NCI-H187 (cell line): ENCODE measurements at regions not wholly inside any gene's neighbourhood (a gene's known extent, or its start where the extent isn't known, plus 50 kb on each side); places are given as distances from the start of the nearest gene placed in this dataset.

Experiments
- DNase-seq, 2 experiments: peaks; one replicate each; lab custom pipeline; 2025; lab: John Stamatoyannopoulos, UW

GRCh38 chr15:98561169-98561941 lies 87.0 kb upstream of the IGF1R start:
- DNase-seq: no peak

DNA sequence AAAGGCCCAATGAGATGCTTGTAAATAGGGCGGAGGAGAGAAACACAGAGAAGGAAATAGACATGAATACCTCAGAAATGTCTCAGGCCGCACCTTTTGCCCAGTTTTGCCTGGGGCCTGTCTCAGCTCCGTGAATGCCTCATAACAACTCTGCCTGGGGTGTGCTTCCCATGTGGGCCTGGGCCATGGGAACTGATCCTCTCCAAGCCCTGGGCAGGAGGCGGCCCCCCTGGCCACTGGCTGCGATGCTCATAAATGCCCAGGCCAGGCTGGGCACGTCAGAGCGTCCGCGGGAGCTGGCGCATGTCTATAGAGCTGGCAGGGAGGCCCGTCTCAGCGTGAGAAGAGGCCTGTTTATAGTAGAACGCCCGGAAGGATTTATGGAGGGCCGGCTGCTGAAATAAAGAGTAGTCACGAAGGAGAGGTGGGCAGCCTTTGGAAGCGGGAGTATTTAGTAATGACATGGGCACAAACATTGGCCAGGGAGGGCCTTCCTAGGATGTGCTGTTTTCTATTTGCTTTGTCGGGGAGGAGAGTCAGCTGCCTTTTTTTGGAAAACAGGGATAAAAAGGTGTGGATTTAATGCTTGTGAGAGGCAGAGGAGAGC lies 85.9 kb upstream of the IGF1R start:
- DNase-seq: no peak

DNA sequence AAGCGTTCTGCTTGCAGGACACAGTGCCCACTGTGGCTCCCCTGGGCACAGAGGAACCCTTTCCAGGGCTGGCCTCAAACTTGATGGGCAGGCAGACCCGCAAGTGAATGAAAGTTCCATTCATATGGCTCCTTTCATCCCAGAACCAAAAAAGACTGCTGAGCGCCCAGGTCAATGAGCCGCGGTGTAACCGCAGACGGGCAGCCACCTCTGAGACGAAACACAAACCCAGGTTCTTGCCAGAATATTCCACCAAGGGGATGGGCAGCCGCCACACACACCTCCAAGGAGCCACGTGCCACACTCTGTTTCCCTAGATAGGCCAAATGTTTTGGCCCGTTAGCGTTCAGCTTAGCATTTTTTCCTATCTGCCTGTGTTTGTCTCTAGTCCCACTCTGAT lies 82.8 kb upstream of the IGF1R start:
- DNase-seq: no peak

- no peak for DNase-seq
Observed at GRCh38 chr15:98567951-98568350, 80.4 kb upstream of the IGF1R start.

- no peak for DNase-seq
Observed at GRCh38 chr15:98568382-98569017, 79.8 kb upstream of the IGF1R start.

DNA sequence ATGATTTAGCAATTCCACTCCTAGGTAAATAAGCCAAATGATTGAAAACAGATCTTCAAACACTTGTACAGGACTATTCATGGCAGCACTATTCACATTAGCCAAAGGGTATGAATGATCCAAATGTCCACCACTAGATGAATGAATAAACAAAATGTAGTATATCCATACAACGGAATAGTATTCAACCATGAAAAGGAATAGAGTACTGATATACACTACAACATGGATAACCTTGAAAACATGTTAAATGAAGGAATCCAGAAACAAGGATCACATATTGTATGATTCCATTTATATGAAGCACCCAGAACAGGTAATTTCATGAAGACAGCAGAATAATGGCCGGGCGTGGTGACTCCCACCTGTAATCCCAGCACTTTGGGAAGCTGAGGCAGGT lies 78.2 kb upstream of the IGF1R start:
- DNase-seq: no peak

- DNase-seq: no peak
Observed at GRCh38 chr15:98580572-98580971, 67.8 kb upstream of the IGF1R start.

DNA sequence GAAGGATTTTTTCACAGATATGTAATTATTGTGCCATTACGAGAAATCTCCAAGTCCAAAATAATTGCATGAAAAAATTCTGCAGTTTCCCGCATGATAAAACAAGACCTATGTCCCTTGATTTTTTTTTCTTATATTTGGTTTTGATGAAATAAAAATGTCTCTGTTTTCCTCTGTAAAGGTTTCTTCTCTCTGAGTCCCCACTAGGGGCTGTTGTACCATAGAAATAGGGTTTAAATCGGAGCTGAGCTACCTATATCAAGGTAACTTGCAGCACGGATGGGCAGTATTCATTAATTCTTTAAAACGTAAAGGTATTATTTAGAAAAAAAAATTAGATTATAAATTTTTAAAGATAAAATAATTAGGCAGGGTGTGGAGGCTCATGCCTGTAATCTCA lies 66.6 kb upstream of the IGF1R start:
- no peak for DNase-seq

DNA sequence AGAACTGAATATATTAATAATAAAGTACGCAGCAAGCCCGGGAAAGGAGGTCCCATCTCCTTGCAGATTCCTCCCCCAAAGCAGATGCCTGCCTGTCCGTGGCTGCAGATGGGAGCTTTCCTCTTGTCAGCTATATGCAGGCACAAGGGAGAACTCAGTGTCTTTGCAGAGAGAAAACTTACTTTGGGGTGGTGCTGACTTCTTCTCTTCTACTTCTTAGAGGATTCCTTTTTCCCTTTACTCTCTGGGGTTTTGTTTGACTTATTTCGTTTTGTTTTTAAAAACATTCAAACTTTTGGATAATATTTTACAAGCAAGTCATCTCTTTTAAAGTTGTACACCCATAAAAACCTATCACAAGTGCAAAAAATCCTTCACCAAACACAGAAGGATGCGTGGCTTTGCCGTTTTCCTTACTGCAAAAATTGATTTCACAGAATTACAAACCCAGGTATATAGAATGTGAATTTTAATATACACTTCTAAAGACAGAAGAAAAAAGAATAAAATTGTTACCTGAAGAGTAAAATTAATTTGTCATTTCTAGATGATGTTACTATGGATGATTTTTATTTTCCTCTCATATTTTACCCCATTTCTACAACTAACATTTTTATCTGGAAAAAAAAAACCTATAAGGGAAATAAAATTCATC lies 65.3 kb upstream of the IGF1R start:
- no peak for DNase-seq

DNA sequence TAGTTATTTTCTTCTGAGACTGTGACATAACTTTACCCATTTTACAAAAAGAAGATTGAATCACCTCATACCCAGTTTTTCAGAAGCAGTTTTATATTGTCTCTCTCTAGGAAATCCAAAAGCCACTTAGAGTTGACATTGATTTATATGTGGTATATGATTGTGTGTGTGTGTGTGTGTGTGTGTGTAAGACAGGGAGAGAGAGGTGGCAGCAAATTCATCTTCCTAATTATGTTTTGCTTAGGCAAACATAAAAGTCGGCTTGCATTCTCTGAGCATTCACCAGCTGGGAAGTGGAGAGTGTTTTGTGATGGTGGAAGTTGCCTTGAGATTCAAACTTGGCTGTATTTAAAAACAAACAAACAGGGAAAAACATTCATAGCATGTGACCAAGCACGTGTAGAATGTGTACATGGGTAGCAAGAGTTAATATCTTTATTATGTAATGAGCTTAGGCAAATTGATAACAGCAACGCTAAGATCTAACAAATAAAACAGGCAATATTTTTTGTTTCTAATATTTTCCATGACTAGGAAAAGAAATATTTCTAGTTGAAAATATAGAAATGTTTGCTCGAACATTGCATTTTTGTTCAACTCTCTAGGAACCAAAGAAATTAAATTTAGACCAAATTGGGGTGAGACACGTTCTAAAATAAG lies 64.4 kb upstream of the IGF1R start:
- no peak for DNase-seq

DNA sequence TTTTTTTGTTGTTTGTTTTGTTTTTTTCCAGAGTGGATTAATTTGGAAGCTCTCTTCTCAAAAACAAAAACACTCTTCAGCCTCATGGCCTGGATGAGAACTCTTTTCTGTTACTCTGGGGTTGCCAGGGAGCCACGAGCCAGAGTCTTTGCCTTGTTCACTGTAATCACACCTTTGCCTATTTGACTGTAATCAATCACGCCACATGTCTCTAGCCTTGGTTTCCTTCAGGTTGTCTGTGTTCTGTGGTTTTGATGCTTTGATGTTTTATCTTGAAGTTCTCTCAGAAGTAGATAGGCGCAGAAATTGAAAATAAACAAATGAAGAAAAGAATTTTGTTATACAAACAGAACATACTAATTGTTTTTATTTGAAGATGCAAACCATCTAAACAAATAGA lies 62.3 kb upstream of the IGF1R start:
- DNase-seq: no peak

DNA sequence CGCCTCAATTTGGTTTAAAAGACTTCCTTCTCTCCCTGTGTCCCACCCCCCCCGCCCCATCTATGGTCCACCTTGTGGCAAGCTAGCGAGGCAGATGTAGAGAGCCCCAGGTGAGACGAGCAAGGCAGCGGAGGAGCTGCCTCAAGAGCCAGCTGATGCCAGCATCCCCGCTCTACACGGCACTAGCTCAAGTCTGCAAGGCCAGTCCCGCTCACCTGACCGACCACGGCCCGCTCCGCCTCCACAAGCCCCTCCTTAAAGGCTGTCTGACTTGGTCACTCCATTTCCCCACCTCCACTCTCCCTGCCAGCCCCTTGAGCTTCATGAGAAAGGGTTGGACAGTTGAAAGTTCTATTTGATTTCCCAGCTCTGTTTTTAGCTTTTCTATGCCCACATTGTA lies 56.2 kb upstream of the IGF1R start:
- DNase-seq: no peak

DNA sequence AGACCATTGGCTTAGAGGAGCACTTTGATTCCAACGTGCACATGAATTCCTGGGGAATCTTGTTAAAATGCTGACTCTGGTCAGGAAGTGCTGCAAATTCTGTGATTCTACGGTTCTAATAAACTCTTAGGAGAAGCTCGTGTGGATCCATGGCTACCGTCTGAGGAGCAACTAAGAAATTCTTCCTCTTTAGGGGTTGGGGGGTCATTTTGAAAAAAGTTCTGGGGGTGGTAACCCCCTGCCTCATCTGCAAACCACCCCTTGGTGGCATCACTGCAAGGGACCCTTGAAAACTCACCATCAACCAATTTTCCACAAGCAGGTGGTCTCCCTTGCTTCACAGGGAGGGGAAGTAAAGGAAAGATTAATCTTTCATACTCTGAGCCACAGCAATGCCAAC lies 52.2 kb upstream of the IGF1R start:
- no peak for DNase-seq

- no peak for DNase-seq
Observed at GRCh38 chr15:98596885-98597392, 51.4 kb upstream of the IGF1R start.

DNA sequence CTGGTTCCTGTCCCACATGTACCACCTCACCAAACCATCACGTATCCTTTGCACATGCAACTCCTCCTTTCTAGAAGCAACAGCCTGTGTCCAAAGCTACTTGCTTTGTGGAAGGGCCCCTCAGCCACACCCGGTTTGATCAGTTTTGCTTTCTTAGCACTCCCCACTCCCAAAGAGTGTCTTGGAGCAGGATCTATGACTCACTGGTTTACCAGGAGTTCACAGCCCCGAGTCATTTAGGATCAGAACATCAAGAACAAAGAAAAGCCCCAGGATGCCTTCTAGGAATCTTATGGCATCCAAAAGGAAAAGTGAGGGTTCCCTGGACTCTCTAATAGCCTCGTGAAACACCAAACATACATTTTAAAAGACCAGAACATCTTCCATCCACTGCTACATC lies 50.7 kb upstream of the IGF1R start:
- DNase-seq: no peak
